Prostate gland (tissue), 2 donors: ENCODE measurements at regions not wholly inside any gene's neighbourhood (a gene's known extent, or its start where the extent isn't known, plus 50 kb on each side); places are given as distances from the start of the nearest gene placed in this dataset.

ENCODE experiments used
- CTCF ChIP-seq, 4 experiments: fragments of 200-600 bp in 2 of 4; fragments of 450-650 bp in 2 of 4; sonication (generic) in 2 of 4; IDR thresholded peaks; 1 replicate in 3 of 4; 2 replicates in 1 of 4; pipeline ENCODE4 v1.5.1; 2016 to 2019; ENCODE audit warnings: antibody characterized with exemption in 4 of 4, mild to moderate bottlenecking in 2 of 4, moderate library complexity in 2 of 4
- POLR2A ChIP-seq: fragments of 450-650 bp; IDR thresholded peaks from one replicate; pipeline ENCODE4 v1.6.1; 2016; ENCODE audit warnings: antibody characterized with exemption, mild to moderate bottlenecking
- POLR2AphosphoS5 ChIP-seq: sonication (generic); formaldehyde crosslinking; IDR thresholded peaks from one replicate; pipeline ENCODE4 v1.6.1; 2017; ENCODE audit warnings: antibody characterized with exemption

GRCh38 chr3:39733804-39734203 lies 75.6 kb upstream of the MYRIP start:
- TF ChIP-seq CTCF (IDR thresholded peaks at IDR 0.05) (no peak), POLR2A (no peak), POLR2AphosphoS5 (no peak)
